Stomach (tissue), 8 donors: ENCODE measurements at regions not wholly inside any gene's neighbourhood (a gene's known extent, or its start where the extent isn't known, plus 50 kb on each side); places are given as distances from the start of the nearest gene placed in this dataset.

ENCODE experiments used
- DNase-seq, 2 donors: peaks; one replicate each; pipeline versions ENCODE4 v3.0.0 to v3.0.0-alpha.2; 2013 to 2019
- H3K27ac ChIP-seq, 5 donors: fragments of 200-600 bp in 4 of 5; sonication (generic) in 4 of 5; one replicate each; pipeline ENCODE4 v1.5.1; 2013 to 2019; ENCODE audit warnings: mild to moderate bottlenecking in 1 of 5, moderate library complexity in 1 of 5
- H3K27me3 ChIP-seq, 3 donors: fragments of 200-600 bp; sonication (generic); one replicate each; pipeline ENCODE4 v1.5.1; 2017 to 2019; ENCODE audit warnings: mixed run types in 1 of 3
- H3K36me3 ChIP-seq, 4 donors: fragments of 200-600 bp; sonication (generic); 1 replicate in 3 of 4; 2 replicates in 1 of 4; pipeline ENCODE4 v1.5.1; 2016 to 2019
- H3K4me1 ChIP-seq, 4 donors: fragments of 200-600 bp; sonication (generic); one replicate each; pipeline ENCODE4 v1.5.1; 2016 to 2019
- H3K4me3 ChIP-seq, 4 donors: fragments of 200-600 bp; sonication (generic) in 3 of 4; one replicate each; pipeline ENCODE4 v1.5.1; 2016 to 2019; ENCODE audit warnings: mild to moderate bottlenecking in 1 of 4
- H3K9me3 ChIP-seq, 4 donors: fragments of 200-600 bp; sonication (generic); one replicate each; pipeline ENCODE4 v1.5.1; 2016 to 2019
- EP300 ChIP-seq: sonication (generic); formaldehyde crosslinking; IDR thresholded peaks from one replicate; pipeline ENCODE4 v1.6.1; 2017; ENCODE audit warnings: antibody characterized with exemption
- POLR2A ChIP-seq, 4 donors: fragments of 450-650 bp; IDR thresholded peaks; one replicate each; pipeline ENCODE4 v1.6.1; 2016; ENCODE audit warnings: antibody characterized with exemption in 4 of 4, control low read depth in 2 of 4, mild to moderate bottlenecking in 1 of 4, moderate library complexity in 1 of 4
- POLR2AphosphoS5 ChIP-seq, 3 donors: sonication (generic); formaldehyde crosslinking; IDR thresholded peaks; one replicate each; pipeline ENCODE4 v1.6.1; 2016; ENCODE audit warnings: antibody characterized with exemption in 3 of 3
- WGBS, 5 donors: extraction: QIAGEN DNeasy Blood & Tissue Kit in 3 of 5; methylation state at CpG; one replicate each; pipeline versions ENCODE4 v1.1.5 to v1.1.7; 2013 to 2018; 5-methylcytosine and 5-hydroxymethylcytosine counted together
- intact Hi-C: fragments of 100-400 bp; cut with DNase I; formaldehyde crosslinking; loops from one replicate; pipeline ENCODE4 v1.15.1; 2023; ENCODE audit warnings: low total_unique reads
- TF ChIP-seq, protein P1 (sequence below), 7 experiments: fragments of 450-650 bp in 4 of 7; fragments of 200-600 bp in 3 of 7; sonication (generic) in 3 of 7; IDR thresholded peaks; one replicate each; pipeline ENCODE4 v1.5.1; 2016 to 2019; ENCODE audit warnings: antibody characterized with exemption in 7 of 7, control low read depth in 2 of 7, mild to moderate bottlenecking in 1 of 7
- donor health status: healthy with polysubstance abuse.
- donor health status: Bipolar disorder and iron deficiency.
- donor health status: healthy.

DNA sequence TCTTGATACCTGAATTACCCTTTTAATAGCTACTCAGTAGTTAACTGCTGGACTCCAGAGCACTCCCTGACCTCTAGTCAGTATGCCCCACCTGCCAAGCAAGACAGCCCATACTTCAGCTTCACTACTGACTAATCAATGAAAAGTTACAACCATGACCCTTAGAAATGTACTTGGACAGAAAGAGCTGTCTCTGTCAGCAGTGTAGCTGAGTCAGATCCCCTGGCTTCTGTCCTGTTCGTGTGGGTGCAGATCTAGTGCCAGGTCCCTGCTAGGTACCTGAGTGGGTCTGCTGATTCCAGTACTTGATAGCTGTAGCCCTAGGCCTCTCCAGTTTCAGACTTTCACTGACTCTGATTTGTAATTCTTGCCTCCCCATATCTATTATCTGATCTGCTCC lies 265.8 kb upstream of the POU2AF2 start:
- DNase-seq = no peak
- TF ChIP-seq POLR2AphosphoS5 (IDR thresholded peaks at IDR 0.05) = no peak
- TF ChIP-seq POLR2A (IDR thresholded peaks at IDR 0.05) = no peak
- TF ChIP-seq, protein P1, sequence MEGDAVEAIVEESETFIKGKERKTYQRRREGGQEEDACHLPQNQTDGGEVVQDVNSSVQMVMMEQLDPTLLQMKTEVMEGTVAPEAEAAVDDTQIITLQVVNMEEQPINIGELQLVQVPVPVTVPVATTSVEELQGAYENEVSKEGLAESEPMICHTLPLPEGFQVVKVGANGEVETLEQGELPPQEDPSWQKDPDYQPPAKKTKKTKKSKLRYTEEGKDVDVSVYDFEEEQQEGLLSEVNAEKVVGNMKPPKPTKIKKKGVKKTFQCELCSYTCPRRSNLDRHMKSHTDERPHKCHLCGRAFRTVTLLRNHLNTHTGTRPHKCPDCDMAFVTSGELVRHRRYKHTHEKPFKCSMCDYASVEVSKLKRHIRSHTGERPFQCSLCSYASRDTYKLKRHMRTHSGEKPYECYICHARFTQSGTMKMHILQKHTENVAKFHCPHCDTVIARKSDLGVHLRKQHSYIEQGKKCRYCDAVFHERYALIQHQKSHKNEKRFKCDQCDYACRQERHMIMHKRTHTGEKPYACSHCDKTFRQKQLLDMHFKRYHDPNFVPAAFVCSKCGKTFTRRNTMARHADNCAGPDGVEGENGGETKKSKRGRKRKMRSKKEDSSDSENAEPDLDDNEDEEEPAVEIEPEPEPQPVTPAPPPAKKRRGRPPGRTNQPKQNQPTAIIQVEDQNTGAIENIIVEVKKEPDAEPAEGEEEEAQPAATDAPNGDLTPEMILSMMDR (IDR thresholded peaks at IDR 0.05) = no peak
- no peak for TF ChIP-seq EP300
- Histone ChIP-seq H3K9me3 (peaks cover 0 to 13% (median 3%) of the 10 kb centered on the region in 4 donors), H3K36me3 (no peaks in the 10 kb centered on the region), H3K4me1 (no peaks in the 10 kb centered on the region), H3K27ac (no peak overlapping the region), H3K4me3 (no peak overlapping the region), H3K27me3 (no peaks in the 10 kb centered on the region)
- intact Hi-C loops = no loop called here
- WGBS, 5 donors = 56 to 81% (median 75%) methylated on average over 1 of the region's 1 CpG

DNA sequence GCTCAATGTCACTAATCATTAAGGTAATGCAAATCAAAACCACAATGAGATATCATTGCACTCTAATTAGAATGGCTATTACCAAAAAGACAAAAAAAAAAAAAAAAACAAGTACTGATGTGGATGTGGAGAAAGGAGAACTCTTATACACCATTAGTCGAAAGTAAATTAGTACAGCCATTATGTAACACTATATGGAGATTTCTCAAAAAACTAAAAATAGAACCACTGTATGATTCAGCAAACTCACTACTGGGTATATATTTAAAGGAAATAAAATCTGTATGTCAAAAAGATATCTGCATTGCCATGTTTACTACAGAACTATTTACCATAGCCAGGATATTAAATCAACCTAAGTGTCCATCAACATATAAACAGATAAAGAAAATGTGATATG lies 265.4 kb upstream of the ARHGAP20 start:
- no peak overlapping the region for H3K4me3 ChIP-seq
- intact Hi-C loops = no loop called here
- no peak overlapping the region for H3K27ac ChIP-seq
- DNase-seq = no peak
- WGBS, 5 donors = 58 to 95% (median 93%) methylated on average over 1 of the region's 1 CpG
- H3K9me3 ChIP-seq = peaks cover 0 to 13% (median 3%) of the 10 kb centered on the region in 4 donors
- TF ChIP-seq EP300 (no peak), POLR2AphosphoS5 (IDR thresholded peaks at IDR 0.05) (no peak), POLR2A (IDR thresholded peaks at IDR 0.05) (no peak)
- TF ChIP-seq, protein P1 (IDR thresholded peaks at IDR 0.05) = no peak
- no peaks in the 10 kb centered on the region for H3K4me1 ChIP-seq
- H3K36me3 ChIP-seq = no peaks in the 10 kb centered on the region
- H3K27me3 ChIP-seq = no peaks in the 10 kb centered on the region

DNA sequence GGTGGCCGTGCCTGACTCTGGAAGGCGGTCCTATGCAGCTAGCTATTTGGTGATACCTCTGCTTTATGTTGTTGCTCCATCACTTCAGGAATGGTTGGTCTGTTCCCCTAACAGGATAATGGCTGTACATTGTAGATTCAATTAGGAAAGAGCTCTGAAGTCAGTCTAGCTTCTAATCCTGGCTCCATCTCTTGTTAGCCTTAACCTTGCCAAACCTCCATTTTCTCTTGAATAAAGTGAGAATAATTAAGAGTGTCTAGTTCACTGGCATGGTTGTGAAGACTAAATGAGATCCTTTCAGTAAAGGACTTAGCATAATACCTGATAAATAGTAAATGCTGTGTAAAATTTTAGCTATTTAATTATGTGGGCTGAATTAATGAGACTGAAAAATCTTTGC lies 262.5 kb upstream of the ARHGAP20 start:
- WGBS, 5 donors = 86 to 100% (median 96%) methylated on average over 2 of the region's 2 CpGs

DNA sequence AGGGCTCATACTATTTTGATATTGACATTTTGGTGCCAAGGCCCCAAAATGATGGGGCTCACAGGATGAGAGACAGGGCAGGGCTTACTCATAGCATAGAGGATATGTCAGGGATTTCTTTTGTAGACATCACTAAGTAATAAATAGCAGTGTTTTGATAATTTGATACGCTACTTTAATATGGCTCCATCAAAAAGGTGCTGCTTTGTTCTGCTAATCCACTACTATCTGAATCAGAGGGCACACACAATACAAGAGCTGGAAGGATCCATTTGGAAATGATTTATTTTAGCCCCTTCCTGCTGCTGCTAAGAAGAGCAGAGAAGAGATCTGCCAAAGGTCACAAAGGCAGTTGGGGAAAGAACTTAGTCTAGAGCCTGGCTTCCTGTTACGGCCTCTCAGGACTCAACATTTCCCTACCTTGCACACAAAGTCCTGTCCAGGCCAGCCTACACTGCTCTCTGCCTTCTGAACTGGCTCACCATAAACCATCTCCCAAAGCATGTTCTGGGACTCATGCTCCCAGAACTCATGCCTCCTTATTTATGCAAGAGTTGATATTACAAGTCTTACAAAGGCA lies 261.3 kb upstream of the ARHGAP20 start:
- intact Hi-C loops = no loop called here
- no peak for TF ChIP-seq EP300
- Histone ChIP-seq H3K9me3 (no peaks in the 10 kb centered on the region), H3K36me3 (no peaks in the 10 kb centered on the region), H3K4me1 (no peaks in the 10 kb centered on the region), H3K27me3 (no peaks in the 10 kb centered on the region), H3K27ac (no peak overlapping the region), H3K4me3 (no peak overlapping the region)
- DNase-seq = no peak
- WGBS, 5 donors = 46 to 100% (median 62%) methylated on average over 2 of the region's 2 CpGs

More for the DNA sequence above, 262.5 kb upstream of the ARHGAP20 start:
- intact Hi-C loops = no loop called here
- H3K4me1 ChIP-seq = no peaks in the 10 kb centered on the region
- peaks cover 0 to 12% (median 3%) of the 10 kb centered on the region in 4 donors for H3K9me3 ChIP-seq
- DNase-seq = no peak
- TF ChIP-seq, protein P1 (IDR thresholded peaks at IDR 0.05) = no peak
- TF ChIP-seq POLR2AphosphoS5 (IDR thresholded peaks at IDR 0.05) (no peak), POLR2A (IDR thresholded peaks at IDR 0.05) (no peak), EP300 (no peak)
- H3K27ac ChIP-seq = no peak overlapping the region
- no peaks in the 10 kb centered on the region for H3K27me3 ChIP-seq
- no peaks in the 10 kb centered on the region for H3K36me3 ChIP-seq
- H3K4me3 ChIP-seq = no peak overlapping the region

DNA sequence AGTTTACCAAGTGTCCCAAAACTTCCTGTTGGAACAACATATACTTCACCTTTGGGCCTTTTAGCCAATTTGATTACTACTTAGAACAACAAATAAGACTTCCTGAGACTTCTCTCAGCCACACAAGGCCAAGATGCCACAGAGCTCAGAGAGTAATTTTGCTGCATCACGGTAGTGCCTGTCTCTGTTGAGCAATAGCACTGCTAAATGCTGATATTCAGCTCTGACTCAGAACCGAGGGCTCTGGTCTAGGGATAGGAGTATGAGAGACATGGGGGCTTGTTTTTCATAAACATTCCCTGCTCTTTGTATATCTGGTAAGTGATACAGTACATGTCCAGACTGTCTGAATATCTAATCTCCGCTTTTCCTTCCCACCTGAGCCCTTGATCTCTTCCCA lies 260.4 kb upstream of the ARHGAP20 start:
- Histone ChIP-seq H3K36me3 (no peaks in the 10 kb centered on the region), H3K27me3 (no peaks in the 10 kb centered on the region), H3K4me1 (no peaks in the 10 kb centered on the region), H3K27ac (no peak overlapping the region), H3K4me3 (no peak overlapping the region), H3K9me3 (no peaks in the 10 kb centered on the region)
- WGBS, 5 donors = 67 to 77% (median 71%) methylated on average over 3 of the region's 3 CpGs
- intact Hi-C loops = no loop called here
- TF ChIP-seq POLR2AphosphoS5 (IDR thresholded peaks at IDR 0.05) (no peak), POLR2A (IDR thresholded peaks at IDR 0.05) (no peak), EP300 (no peak)
- TF ChIP-seq, protein P1 (IDR thresholded peaks at IDR 0.05) = no peak
- no peak for DNase-seq
